WTC11 (cell line): ENCODE measurements at regions not wholly inside any gene's neighbourhood (a gene's known extent, or its start where the extent isn't known, plus 50 kb on each side); places are given as distances from the start of the nearest gene placed in this dataset.

Source experiments
- ATAC-seq: fragments of 200-7000 bp; cut with Tn5 transposase; 2 replicates; pipeline ENCODE4 v1.10.0; 2021; ENCODE audit warnings: mild to moderate bottlenecking, moderate library complexity
- CTCF ChIA-PET: fragments of 300-600 bp; sonication (Branson Sonifier 250); formaldehyde crosslinking; loops from one replicate; lab custom pipeline; 2021; ENCODE audit warnings: antibody characterized with exemption; lab: Charles Lee
- POLR2A ChIA-PET: fragments of 350-600 bp; sonication (Branson Sonifier 250); formaldehyde crosslinking; loops from one replicate; lab custom pipeline; 2021; ENCODE audit warnings: antibody characterized with exemption; lab: Charles Lee
- DNase-seq: peaks from one replicate; pipeline ENCODE4 v3.0.0; 2021; ENCODE audit warnings: low spot score
- H3K27ac Mint-ChIP-seq: 2 replicates; pipeline ENCODE4 v1.8.0; 2021; ENCODE audit warnings: mixed read lengths
- H3K27me3 Mint-ChIP-seq: 2 replicates; pipeline ENCODE4 v1.8.0; 2021; ENCODE audit warnings: low read depth, mild to moderate bottlenecking, moderate library complexity, mixed read lengths
- H3K36me3 Mint-ChIP-seq: 2 replicates; pipeline ENCODE4 v1.8.0; 2021; ENCODE audit warnings: mixed read lengths
- H3K4me1 Mint-ChIP-seq: 2 replicates; pipeline ENCODE4 v1.8.0; 2022; ENCODE audit warnings: mixed read lengths
- H3K4me3 Mint-ChIP-seq: 2 replicates; pipeline ENCODE4 v1.8.0; 2021; ENCODE audit warnings: mild to moderate bottlenecking, moderate library complexity, mixed read lengths
- H3K9me3 Mint-ChIP-seq: 2 replicates; pipeline ENCODE4 v1.8.0; 2021; ENCODE audit warnings: mixed read lengths
- AR ChIP-seq: fragments of 250-450 bp; sonication (Bioruptor Pico); IDR thresholded peaks from 2 replicates; pipeline ENCODE4 v1.9.0; 2021; ENCODE audit warnings: mild to moderate bottlenecking
- ATF1 ChIP-seq: sonication (generic); formaldehyde crosslinking; IDR thresholded peaks from 2 replicates; pipeline ENCODE4 v1.8.1; 2023; ENCODE audit warnings: mild to moderate bottlenecking, moderate library complexity, missing genetic modification reagents
- ATF6 ChIP-seq: sonication (generic); formaldehyde crosslinking; IDR thresholded peaks from 2 replicates; pipeline ENCODE4 v1.8.1; 2023; ENCODE audit warnings: mild to moderate bottlenecking, missing genetic modification reagents
- CTCF ChIP-seq: fragments of 200-600 bp; IDR thresholded peaks from 2 replicates; pipeline ENCODE4 v1.8.0; 2022; ENCODE audit warnings: antibody characterized with exemption
- E2F1 ChIP-seq: sonication (generic); formaldehyde crosslinking; IDR thresholded peaks from 2 replicates; pipeline ENCODE4 v1.8.0; 2022; ENCODE audit warnings: mild to moderate bottlenecking, missing genetic modification reagents
- FOXP4 ChIP-seq: sonication (generic); formaldehyde crosslinking; IDR thresholded peaks from 2 replicates; pipeline ENCODE4 v1.8.0; 2022; ENCODE audit warnings: mild to moderate bottlenecking, missing genetic modification reagents
- GABPB1 ChIP-seq: sonication (generic); formaldehyde crosslinking; IDR thresholded peaks from 2 replicates; pipeline ENCODE4 v1.8.1; 2023; ENCODE audit warnings: mild to moderate bottlenecking, missing genetic modification reagents
- IRF1 ChIP-seq: sonication (generic); formaldehyde crosslinking; IDR thresholded peaks from 2 replicates; pipeline ENCODE4 v1.8.0; 2023; ENCODE audit warnings: missing genetic modification reagents
- JAZF1 ChIP-seq: fragments of 250-450 bp; sonication (Bioruptor Pico); IDR thresholded peaks from 2 replicates; pipeline ENCODE4 v1.9.0; 2021; ENCODE audit warnings: moderate library complexity, mild to moderate bottlenecking, inconsistent platforms
- JUN ChIP-seq: sonication (generic); formaldehyde crosslinking; IDR thresholded peaks from 2 replicates; pipeline ENCODE4 v1.8.0; 2023; ENCODE audit warnings: mild to moderate bottlenecking, missing genetic modification reagents
- MLX ChIP-seq: sonication (generic); formaldehyde crosslinking; IDR thresholded peaks from 2 replicates; pipeline ENCODE4 v1.8.1; 2023; ENCODE audit warnings: mild to moderate bottlenecking, missing genetic modification reagents, moderate library complexity
- SMAD3 ChIP-seq: sonication (generic); formaldehyde crosslinking; IDR thresholded peaks from 2 replicates; pipeline ENCODE4 v1.8.0; 2022; ENCODE audit warnings: missing genetic modification reagents, mild to moderate bottlenecking, borderline replicate concordance
- TEAD1 ChIP-seq: sonication (generic); formaldehyde crosslinking; IDR thresholded peaks from 2 replicates; pipeline ENCODE4 v1.8.0; 2022; ENCODE audit warnings: mild to moderate bottlenecking, missing genetic modification reagents
- TEAD4 ChIP-seq: sonication (generic); formaldehyde crosslinking; IDR thresholded peaks from 2 replicates; pipeline ENCODE4 v1.8.0; 2022; ENCODE audit warnings: mild to moderate bottlenecking, missing genetic modification reagents
- ZNF121 ChIP-seq: sonication (generic); formaldehyde crosslinking; IDR thresholded peaks from 2 replicates; pipeline ENCODE4 v1.8.0; 2023; ENCODE audit warnings: missing genetic modification reagents
- ZNF232 ChIP-seq: sonication (generic); formaldehyde crosslinking; IDR thresholded peaks from 2 replicates; pipeline ENCODE4 v1.8.0; 2022; ENCODE audit warnings: mild to moderate bottlenecking, missing genetic modification reagents
- ZNF281 ChIP-seq: sonication (generic); formaldehyde crosslinking; IDR thresholded peaks from 2 replicates; pipeline ENCODE4 v1.8.0; 2023; ENCODE audit warnings: mild to moderate bottlenecking, missing genetic modification reagents
- ZNF512 ChIP-seq: sonication (generic); formaldehyde crosslinking; IDR thresholded peaks from 2 replicates; pipeline ENCODE4 v1.8.1; 2022; ENCODE audit warnings: missing genetic modification reagents, borderline replicate concordance

- Mint-ChIP-seq H3K4me1 (no peaks in the 10 kb centered on the region), H3K4me3 (no peak overlapping the region), H3K27ac (no peak overlapping the region), H3K9me3 (no peaks in the 10 kb centered on the region), H3K27me3 (no peaks in the 10 kb centered on the region), H3K36me3 (no peaks in the 10 kb centered on the region)
- ATAC-seq: no peak; the same call in 1 of the 2 replicates
- TF ChIP-seq IRF1 (CRISPR knock-in tag) (no peak), MLX (CRISPR knock-in tag) (no peak), ATF1 (no peak), FOXP4 (CRISPR knock-in tag) (no peak), SMAD3 (CRISPR knock-in tag) (no peak), TEAD1 (no peak), ZNF121 (CRISPR knock-in tag) (no peak), ZNF512 (CRISPR knock-in tag) (no peak), ZNF232 (CRISPR knock-in tag) (no peak)
- POLR2A ChIA-PET: interaction anchor here (0.6 kb wide), 1 partner anchor 585 kb away, joined by 3 read pairs; no protein-coding TSS in a partner anchor
- no peak for DNase-seq
- CTCF ChIA-PET: no interaction called here
Observed at GRCh38 chr3:144522456-144522855, 550.8 kb downstream of the DIPK2A start.

- no peak overlapping the region for H3K4me3 Mint-ChIP-seq
- no peak overlapping the region for H3K27ac Mint-ChIP-seq
- TF ChIP-seq ZNF281 (CRISPR knock-in tag) (no peak), JUN (CRISPR knock-in tag) (no peak), ATF6 (CRISPR knock-in tag) (no peak), AR (CRISPR knock-in tag) (no peak), CTCF (no peak), JAZF1 (CRISPR knock-in tag) (no peak), ATF1 (no peak), TEAD4 (CRISPR knock-in tag) (no peak), E2F1 (CRISPR knock-in tag) (no peak), GABPB1 (CRISPR knock-in tag) (no peak)
- DNase-seq (no peak), ATAC-seq (no peak)
- no peaks in the 10 kb centered on the region for H3K27me3 Mint-ChIP-seq
- H3K36me3 Mint-ChIP-seq: no peaks in the 10 kb centered on the region
- ChIA-PET CTCF (no interaction called here), POLR2A (no interaction called here)
- no peaks in the 10 kb centered on the region for H3K4me1 Mint-ChIP-seq
- no peaks in the 10 kb centered on the region for H3K9me3 Mint-ChIP-seq
Observed at GRCh38 chr3:144523396-144523795, 551.8 kb downstream of the DIPK2A start.
